ENCODE measurements at regions not wholly inside any gene's neighbourhood (a gene's known extent, or its start where the extent isn't known, plus 50 kb on each side); places are given as distances from the start of the nearest gene placed in this dataset.
"Not testable (repeated sequence)": the region's sequence is repeated elsewhere in the genome, so short reads cannot be mapped to it uniquely, and the experiment has no call there.

GRCh38 chr6:47180633-47181032 lies 129.1 kb downstream of the TNFRSF21 start:
- TF ChIP-seq POLR2A (IDR thresholded peaks at IDR 0.05) (no peak), CTCF (IDR thresholded peaks at IDR 0.05) (no peak)
- H3K9me3 ChIP-seq: no peaks in the 10 kb centered on the region
- no peak for ATAC-seq
- intact Hi-C loops (cut with DNase I): no loop called here
- H3K27ac ChIP-seq: no peak overlapping the region
- 87 to 93% (median 91%) methylated on average over 2 of the region's 2 CpGs for WGBS, 4 donors
- DNase-seq: no peak
- H3K27me3 ChIP-seq: no peaks in the 10 kb centered on the region
- no peaks in the 10 kb centered on the region for H3K36me3 ChIP-seq
- no peaks in the 10 kb centered on the region for H3K4me1 ChIP-seq
- H3K4me3 ChIP-seq: no peak overlapping the region

- DNase-seq (no peak), ATAC-seq (no peak)
- Histone ChIP-seq H3K9me3 (no peaks in the 10 kb centered on the region), H3K4me1 (no peaks in the 10 kb centered on the region), H3K27ac (no peak overlapping the region), H3K27me3 (no peaks in the 10 kb centered on the region), H3K36me3 (no peaks in the 10 kb centered on the region), H3K4me3 (no peak overlapping the region)
- intact Hi-C loops (cut with DNase I): no loop called here
- no peak for TF ChIP-seq POLR2A (IDR thresholded peaks at IDR 0.05)
- no peak for TF ChIP-seq CTCF (IDR thresholded peaks at IDR 0.05)
Observed at GRCh38 chr6:47179286-47179685, 130.4 kb downstream of the TNFRSF21 start.

- ATAC-seq (no peak), DNase-seq (no peak)
- Histone ChIP-seq H3K36me3 (no peaks in the 10 kb centered on the region), H3K27me3 (no peaks in the 10 kb centered on the region), H3K9me3 (no peaks in the 10 kb centered on the region), H3K4me1 (no peaks in the 10 kb centered on the region), H3K4me3 (no peak overlapping the region), H3K27ac (no peak overlapping the region)
- intact Hi-C loops (cut with DNase I): no loop called here
- TF ChIP-seq CTCF (IDR thresholded peaks at IDR 0.05) (no peak), POLR2A (IDR thresholded peaks at IDR 0.05) (no peak)
- WGBS, 4 donors: 77 to 92% (median 89%) methylated on average over 3 of the region's 3 CpGs
Observed at GRCh38 chr6:47175656-47176055, 133.5 kb upstream of the ADGRF1 start.

- no peaks in the 10 kb centered on the region for H3K9me3 ChIP-seq
- DNase-seq: no peak
- no peak for TF ChIP-seq CTCF (IDR thresholded peaks at IDR 0.05)
- TF ChIP-seq POLR2A (IDR thresholded peaks at IDR 0.05): no peak
- intact Hi-C loops (cut with DNase I): no loop called here
- no peaks in the 10 kb centered on the region for H3K36me3 ChIP-seq
- no peaks in the 10 kb centered on the region for H3K27me3 ChIP-seq
- H3K27ac ChIP-seq: no peak overlapping the region
- H3K4me3 ChIP-seq: no peak overlapping the region
- no peak for ATAC-seq
- WGBS, 4 donors: 85 to 91% (median 90%) methylated on average over 4 of the region's 4 CpGs
- peaks cover 0 to 3% (median 0%) of the 10 kb centered on the region in 12 donors for H3K4me1 ChIP-seq
Observed at GRCh38 chr6:47174502-47175023, 132.4 kb upstream of the ADGRF1 start.

GRCh38 chr6:47174063-47174462 lies 131.9 kb upstream of the ADGRF1 start:
- H3K4me3 ChIP-seq; DNase-seq; intact Hi-C loops (cut with DNase I); H3K27me3 ChIP-seq; H3K9me3 ChIP-seq; ATAC-seq; H3K36me3 ChIP-seq; H3K27ac ChIP-seq; H3K4me1 ChIP-seq: not testable (repeated sequence)
- 88 to 92% (median 90%) methylated on average over 4 of the region's 4 CpGs for WGBS, 4 donors

GRCh38 chr6:47173145-47173544 lies 131.0 kb upstream of the ADGRF1 start:
- H3K9me3 ChIP-seq; H3K4me3 ChIP-seq; ATAC-seq; H3K27ac ChIP-seq; H3K36me3 ChIP-seq; H3K4me1 ChIP-seq; H3K27me3 ChIP-seq; intact Hi-C loops (cut with DNase I); DNase-seq: not testable (repeated sequence)
- WGBS, 4 donors: 90 to 95% (median 93%) methylated on average over 3 of the region's 3 CpGs
